Testis (tissue), 2 donors: ENCODE measurements at regions not wholly inside any gene's neighbourhood (a gene's known extent, or its start where the extent isn't known, plus 50 kb on each side); places are given as distances from the start of the nearest gene placed in this dataset.

Source experiments
- DNase-seq: peaks from one replicate; pipeline ENCODE4 v3.0.0-alpha.2; 2019
- H3K27ac ChIP-seq, 2 donors: fragments of 200-600 bp; sonication (generic); one replicate each; pipeline ENCODE4 v1.5.1; 2019
- H3K27me3 ChIP-seq: fragments of 200-600 bp; sonication (generic); one replicate; pipeline ENCODE4 v1.5.1; 2019
- H3K36me3 ChIP-seq: fragments of 200-600 bp; sonication (generic); one replicate; pipeline ENCODE4 v1.5.1; 2017; ENCODE audit warnings: low read depth; ENCODE audit errors: missing control alignments
- H3K4me1 ChIP-seq: fragments of 200-600 bp; sonication (generic); one replicate; pipeline ENCODE4 v1.5.1; 2019
- H3K4me3 ChIP-seq, 2 donors: fragments of 200-600 bp; sonication (generic); one replicate each; pipeline ENCODE4 v1.5.1; 2017 to 2019
- H3K9me3 ChIP-seq: fragments of 200-600 bp; sonication (generic); one replicate; pipeline ENCODE4 v1.5.1; 2017
- POLR2A ChIP-seq: fragments of 450-650 bp; IDR thresholded peaks from one replicate; pipeline ENCODE4 v1.6.1; 2017; ENCODE audit warnings: antibody characterized with exemption, mild to moderate bottlenecking, moderate library complexity
- WGBS, 2 donors: methylation state at CpG; one replicate each; pipeline ENCODE4 v1.1.5; 2018; 5-methylcytosine and 5-hydroxymethylcytosine counted together
- intact Hi-C: fragments of 100-400 bp; cut with DNase I; formaldehyde crosslinking; loops from one replicate; pipeline ENCODE4 v1.15.1; 2023; ENCODE audit warnings: low total_unique reads
- TF ChIP-seq, protein P1 (sequence below), 3 experiments: fragments of 450-650 bp in 2 of 3; fragments of 200-600 bp in 1 of 3; sonication (generic) in 1 of 3; IDR thresholded peaks; one replicate each; pipeline ENCODE4 v1.5.1; 2016 to 2019; ENCODE audit warnings: antibody characterized with exemption in 3 of 3, mild to moderate bottlenecking in 2 of 3, moderate library complexity in 1 of 3

GRCh38 chr2:167430447-167430846 is 542.2 kb downstream of the XIRP2 start:
- DNase-seq, result no peak
- intact Hi-C loops, result no loop called here
- no peaks in the 10 kb centered on the region for H3K9me3 ChIP-seq
- no peaks in the 10 kb centered on the region for H3K4me1 ChIP-seq
- H3K36me3 ChIP-seq, result no peaks in the 10 kb centered on the region
- H3K27ac ChIP-seq, result no peak overlapping the region
- no peak for TF ChIP-seq POLR2A
- TF ChIP-seq, protein P1, sequence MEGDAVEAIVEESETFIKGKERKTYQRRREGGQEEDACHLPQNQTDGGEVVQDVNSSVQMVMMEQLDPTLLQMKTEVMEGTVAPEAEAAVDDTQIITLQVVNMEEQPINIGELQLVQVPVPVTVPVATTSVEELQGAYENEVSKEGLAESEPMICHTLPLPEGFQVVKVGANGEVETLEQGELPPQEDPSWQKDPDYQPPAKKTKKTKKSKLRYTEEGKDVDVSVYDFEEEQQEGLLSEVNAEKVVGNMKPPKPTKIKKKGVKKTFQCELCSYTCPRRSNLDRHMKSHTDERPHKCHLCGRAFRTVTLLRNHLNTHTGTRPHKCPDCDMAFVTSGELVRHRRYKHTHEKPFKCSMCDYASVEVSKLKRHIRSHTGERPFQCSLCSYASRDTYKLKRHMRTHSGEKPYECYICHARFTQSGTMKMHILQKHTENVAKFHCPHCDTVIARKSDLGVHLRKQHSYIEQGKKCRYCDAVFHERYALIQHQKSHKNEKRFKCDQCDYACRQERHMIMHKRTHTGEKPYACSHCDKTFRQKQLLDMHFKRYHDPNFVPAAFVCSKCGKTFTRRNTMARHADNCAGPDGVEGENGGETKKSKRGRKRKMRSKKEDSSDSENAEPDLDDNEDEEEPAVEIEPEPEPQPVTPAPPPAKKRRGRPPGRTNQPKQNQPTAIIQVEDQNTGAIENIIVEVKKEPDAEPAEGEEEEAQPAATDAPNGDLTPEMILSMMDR (IDR thresholded peaks at IDR 0.05), result no peak
- no peaks in the 10 kb centered on the region for H3K27me3 ChIP-seq
- no peak overlapping the region for H3K4me3 ChIP-seq

- Histone ChIP-seq H3K36me3 (no peaks in the 10 kb centered on the region), H3K9me3 (no peaks in the 10 kb centered on the region), H3K4me1 (no peaks in the 10 kb centered on the region), H3K27ac (no peak overlapping the region), H3K4me3 (no peak overlapping the region), H3K27me3 (no peaks in the 10 kb centered on the region)
- intact Hi-C loops, result no loop called here
- no peak for DNase-seq
- TF ChIP-seq, protein P1 (IDR thresholded peaks at IDR 0.05), result no peak
- TF ChIP-seq POLR2A, result no peak
- WGBS, 2 donors, result 92 to 93% methylated on average over 8 of the region's 8 CpGs
Measured at GRCh38 chr2:167424803-167425755, 536.8 kb downstream of the XIRP2 start.

GRCh38 chr2:167424221-167424620 is 535.9 kb downstream of the XIRP2 start:
- WGBS, 2 donors, result 54 to 65% methylated on average over 1 of the region's 1 CpG

GRCh38 chr2:167423731-167424130 is 535.5 kb downstream of the XIRP2 start:
- no peaks in the 10 kb centered on the region for H3K4me1 ChIP-seq
- no peak overlapping the region for H3K4me3 ChIP-seq
- DNase-seq, result no peak
- no peak overlapping the region for H3K27ac ChIP-seq
- H3K36me3 ChIP-seq, result no peaks in the 10 kb centered on the region
- intact Hi-C loops, result no loop called here
- H3K27me3 ChIP-seq, result no peaks in the 10 kb centered on the region
- no peaks in the 10 kb centered on the region for H3K9me3 ChIP-seq
- TF ChIP-seq, protein P1 (IDR thresholded peaks at IDR 0.05), result no peak
- TF ChIP-seq POLR2A, result no peak
- 60% methylated on average over 4 of the region's 4 CpGs for WGBS, 2 donors

More at GRCh38 chr2:167424221-167424620, 535.9 kb downstream of the XIRP2 start:
- no peaks in the 10 kb centered on the region for H3K27me3 ChIP-seq
- H3K36me3 ChIP-seq, result no peaks in the 10 kb centered on the region
- H3K9me3 ChIP-seq, result no peaks in the 10 kb centered on the region
- DNase-seq, result no peak
- no peak for TF ChIP-seq POLR2A
- TF ChIP-seq, protein P1 (IDR thresholded peaks at IDR 0.05), result no peak
- H3K4me1 ChIP-seq, result no peaks in the 10 kb centered on the region
- intact Hi-C loops, result no loop called here
- no peak overlapping the region for H3K27ac ChIP-seq
- no peak overlapping the region for H3K4me3 ChIP-seq

DNA sequence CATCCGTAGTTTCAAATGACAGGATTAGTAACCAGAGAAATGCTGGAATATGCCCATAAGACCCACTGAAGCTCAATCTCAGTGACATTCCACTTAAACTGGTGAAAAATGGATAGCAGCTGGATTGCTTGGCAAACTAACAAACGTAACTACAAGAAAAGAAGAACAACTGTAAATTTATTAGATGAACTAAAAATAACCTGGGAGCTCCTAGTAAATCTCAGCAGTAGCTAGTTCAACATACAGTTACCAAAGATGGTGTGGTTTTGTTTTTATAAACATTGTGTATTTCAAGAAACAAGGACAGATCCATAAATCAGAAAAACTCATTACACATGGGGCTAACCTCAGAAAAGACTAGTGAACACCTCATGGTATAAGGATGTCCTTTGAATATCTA is 531.9 kb downstream of the XIRP2 start:
- TF ChIP-seq, protein P1 (IDR thresholded peaks at IDR 0.05), result no peak
- TF ChIP-seq POLR2A, result no peak
- H3K36me3 ChIP-seq, result no peaks in the 10 kb centered on the region
- H3K27ac ChIP-seq, result no peak overlapping the region
- no peaks in the 10 kb centered on the region for H3K4me1 ChIP-seq
- DNase-seq, result no peak
- no peak overlapping the region for H3K4me3 ChIP-seq
- 66 to 72% methylated on average over 2 of the region's 2 CpGs for WGBS, 2 donors
- no peaks in the 10 kb centered on the region for H3K27me3 ChIP-seq
- no peaks in the 10 kb centered on the region for H3K9me3 ChIP-seq
- intact Hi-C loops, result no loop called here
